Hepatocyte (in vitro differentiated cells): ENCODE measurements at regions not wholly inside any gene's neighbourhood (a gene's known extent, or its start where the extent isn't known, plus 50 kb on each side); places are given as distances from the start of the nearest gene placed in this dataset.

Source experiments
- EZH2 ChIP-seq: fragments of 200-600 bp; sonication (generic); IDR thresholded peaks from 2 replicates; pipeline ENCODE4 v1.6.1; 2016; ENCODE audit warnings: antibody characterized with exemption, mild to moderate bottlenecking, borderline replicate concordance
- TF ChIP-seq, protein P1 (sequence below): fragments of 200-600 bp; sonication (generic); IDR thresholded peaks from 2 replicates; pipeline ENCODE4 v1.5.1; 2016; ENCODE audit warnings: antibody characterized with exemption, mild to moderate bottlenecking; ENCODE audit not compliant: poor library complexity

DNA sequence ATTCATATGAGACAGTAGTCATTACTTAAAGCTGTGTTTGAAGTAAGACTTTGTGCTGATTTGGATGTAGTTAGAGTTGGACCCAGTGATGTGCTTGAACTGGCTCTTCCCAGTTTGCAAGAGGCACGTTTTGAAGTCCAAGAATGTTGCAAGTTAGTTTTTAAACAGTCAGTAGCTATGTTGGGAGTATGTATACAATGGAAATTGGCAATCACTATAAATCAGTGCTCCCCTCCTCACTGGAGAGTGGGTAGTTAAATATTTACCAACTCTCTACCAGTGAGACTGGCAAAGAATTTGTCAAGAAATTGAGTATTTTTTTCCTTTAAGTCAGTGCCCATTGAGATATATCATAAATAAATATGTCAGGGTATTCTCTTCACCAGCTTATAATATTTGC, 191.9 kb upstream of the SPRY1 start:
- TF ChIP-seq EZH2: no peak
- TF ChIP-seq, protein P1, sequence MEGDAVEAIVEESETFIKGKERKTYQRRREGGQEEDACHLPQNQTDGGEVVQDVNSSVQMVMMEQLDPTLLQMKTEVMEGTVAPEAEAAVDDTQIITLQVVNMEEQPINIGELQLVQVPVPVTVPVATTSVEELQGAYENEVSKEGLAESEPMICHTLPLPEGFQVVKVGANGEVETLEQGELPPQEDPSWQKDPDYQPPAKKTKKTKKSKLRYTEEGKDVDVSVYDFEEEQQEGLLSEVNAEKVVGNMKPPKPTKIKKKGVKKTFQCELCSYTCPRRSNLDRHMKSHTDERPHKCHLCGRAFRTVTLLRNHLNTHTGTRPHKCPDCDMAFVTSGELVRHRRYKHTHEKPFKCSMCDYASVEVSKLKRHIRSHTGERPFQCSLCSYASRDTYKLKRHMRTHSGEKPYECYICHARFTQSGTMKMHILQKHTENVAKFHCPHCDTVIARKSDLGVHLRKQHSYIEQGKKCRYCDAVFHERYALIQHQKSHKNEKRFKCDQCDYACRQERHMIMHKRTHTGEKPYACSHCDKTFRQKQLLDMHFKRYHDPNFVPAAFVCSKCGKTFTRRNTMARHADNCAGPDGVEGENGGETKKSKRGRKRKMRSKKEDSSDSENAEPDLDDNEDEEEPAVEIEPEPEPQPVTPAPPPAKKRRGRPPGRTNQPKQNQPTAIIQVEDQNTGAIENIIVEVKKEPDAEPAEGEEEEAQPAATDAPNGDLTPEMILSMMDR: no peak
